HEK293 (cell line): ENCODE measurements at regions not wholly inside any gene's neighbourhood (a gene's known extent, or its start where the extent isn't known, plus 50 kb on each side); places are given as distances from the start of the nearest gene placed in this dataset.

Experiments
- BCL11B ChIP-seq: fragments of 450-650 bp; formaldehyde crosslinking; IDR thresholded peaks from 2 replicates; pipeline ENCODE4 v1.5.1; 2016; ENCODE audit warnings: low read depth, missing biosample characterization, missing genetic modification characterization
- OSR2 ChIP-seq: fragments of 450-650 bp; formaldehyde crosslinking; IDR thresholded peaks from 2 replicates; pipeline ENCODE4 v1.5.1; 2016; ENCODE audit warnings: missing biosample characterization, missing genetic modification characterization
- ZNF302 ChIP-seq: fragments of 450-650 bp; formaldehyde crosslinking; IDR thresholded peaks from 2 replicates; pipeline ENCODE4 v1.5.1; 2016; ENCODE audit warnings: missing biosample characterization, missing genetic modification characterization, low read depth
- ZNF549 ChIP-seq: fragments of 450-650 bp; IDR thresholded peaks from 2 replicates; pipeline ENCODE4 v1.5.1; 2018; ENCODE audit warnings: missing biosample characterization, missing genetic modification characterization, mild to moderate bottlenecking, inconsistent platforms, moderate library complexity
- TF ChIP-seq, protein P1 (sequence below): fragments of 450-650 bp; formaldehyde crosslinking; IDR thresholded peaks from 2 replicates; pipeline ENCODE4 v1.5.1; 2016; ENCODE audit warnings: missing biosample characterization, missing genetic modification characterization
- TF ChIP-seq, protein P2 (sequence below): fragments of 450-650 bp; formaldehyde crosslinking; IDR thresholded peaks from 2 replicates; pipeline ENCODE4 v1.5.1; 2016; ENCODE audit warnings: missing biosample characterization, missing genetic modification characterization

DNA sequence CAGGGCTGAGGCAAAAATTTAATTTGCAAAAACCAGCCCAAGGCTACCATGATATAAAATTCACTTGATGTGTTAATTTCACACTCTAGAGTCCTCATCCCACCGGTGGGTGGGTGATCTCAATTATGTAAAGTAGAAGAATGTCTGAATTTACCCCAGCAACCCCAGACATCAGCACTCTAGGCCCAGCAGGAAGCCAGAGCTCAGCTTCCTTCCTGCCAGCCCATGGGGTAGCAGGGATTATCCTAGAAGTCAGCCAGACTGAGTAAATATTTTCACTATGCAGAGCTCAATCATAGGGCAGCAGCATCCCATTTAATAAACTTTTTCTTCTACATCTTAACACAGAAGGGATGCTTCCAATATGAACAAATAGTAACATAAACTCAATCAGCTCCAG, 71.0 kb downstream of the SIPA1L2 start:
- TF ChIP-seq ZNF302 = no peak
- TF ChIP-seq, protein P1, sequence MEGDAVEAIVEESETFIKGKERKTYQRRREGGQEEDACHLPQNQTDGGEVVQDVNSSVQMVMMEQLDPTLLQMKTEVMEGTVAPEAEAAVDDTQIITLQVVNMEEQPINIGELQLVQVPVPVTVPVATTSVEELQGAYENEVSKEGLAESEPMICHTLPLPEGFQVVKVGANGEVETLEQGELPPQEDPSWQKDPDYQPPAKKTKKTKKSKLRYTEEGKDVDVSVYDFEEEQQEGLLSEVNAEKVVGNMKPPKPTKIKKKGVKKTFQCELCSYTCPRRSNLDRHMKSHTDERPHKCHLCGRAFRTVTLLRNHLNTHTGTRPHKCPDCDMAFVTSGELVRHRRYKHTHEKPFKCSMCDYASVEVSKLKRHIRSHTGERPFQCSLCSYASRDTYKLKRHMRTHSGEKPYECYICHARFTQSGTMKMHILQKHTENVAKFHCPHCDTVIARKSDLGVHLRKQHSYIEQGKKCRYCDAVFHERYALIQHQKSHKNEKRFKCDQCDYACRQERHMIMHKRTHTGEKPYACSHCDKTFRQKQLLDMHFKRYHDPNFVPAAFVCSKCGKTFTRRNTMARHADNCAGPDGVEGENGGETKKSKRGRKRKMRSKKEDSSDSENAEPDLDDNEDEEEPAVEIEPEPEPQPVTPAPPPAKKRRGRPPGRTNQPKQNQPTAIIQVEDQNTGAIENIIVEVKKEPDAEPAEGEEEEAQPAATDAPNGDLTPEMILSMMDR = no peak
- no peak for TF ChIP-seq ZNF549 (tag by site-specific recombination)
- TF ChIP-seq BCL11B (tag by site-specific recombination) = no peak
- TF ChIP-seq OSR2 (tag by site-specific recombination) = 0 out of 2 replicates have a peak, but pooled peaks have one; percentile 21
- TF ChIP-seq, protein P2, sequence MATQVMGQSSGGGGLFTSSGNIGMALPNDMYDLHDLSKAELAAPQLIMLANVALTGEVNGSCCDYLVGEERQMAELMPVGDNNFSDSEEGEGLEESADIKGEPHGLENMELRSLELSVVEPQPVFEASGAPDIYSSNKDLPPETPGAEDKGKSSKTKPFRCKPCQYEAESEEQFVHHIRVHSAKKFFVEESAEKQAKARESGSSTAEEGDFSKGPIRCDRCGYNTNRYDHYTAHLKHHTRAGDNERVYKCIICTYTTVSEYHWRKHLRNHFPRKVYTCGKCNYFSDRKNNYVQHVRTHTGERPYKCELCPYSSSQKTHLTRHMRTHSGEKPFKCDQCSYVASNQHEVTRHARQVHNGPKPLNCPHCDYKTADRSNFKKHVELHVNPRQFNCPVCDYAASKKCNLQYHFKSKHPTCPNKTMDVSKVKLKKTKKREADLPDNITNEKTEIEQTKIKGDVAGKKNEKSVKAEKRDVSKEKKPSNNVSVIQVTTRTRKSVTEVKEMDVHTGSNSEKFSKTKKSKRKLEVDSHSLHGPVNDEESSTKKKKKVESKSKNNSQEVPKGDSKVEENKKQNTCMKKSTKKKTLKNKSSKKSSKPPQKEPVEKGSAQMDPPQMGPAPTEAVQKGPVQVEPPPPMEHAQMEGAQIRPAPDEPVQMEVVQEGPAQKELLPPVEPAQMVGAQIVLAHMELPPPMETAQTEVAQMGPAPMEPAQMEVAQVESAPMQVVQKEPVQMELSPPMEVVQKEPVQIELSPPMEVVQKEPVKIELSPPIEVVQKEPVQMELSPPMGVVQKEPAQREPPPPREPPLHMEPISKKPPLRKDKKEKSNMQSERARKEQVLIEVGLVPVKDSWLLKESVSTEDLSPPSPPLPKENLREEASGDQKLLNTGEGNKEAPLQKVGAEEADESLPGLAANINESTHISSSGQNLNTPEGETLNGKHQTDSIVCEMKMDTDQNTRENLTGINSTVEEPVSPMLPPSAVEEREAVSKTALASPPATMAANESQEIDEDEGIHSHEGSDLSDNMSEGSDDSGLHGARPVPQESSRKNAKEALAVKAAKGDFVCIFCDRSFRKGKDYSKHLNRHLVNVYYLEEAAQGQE (tag by site-specific recombination) = no peak
